DOHH2 (cell line): ENCODE measurements at regions not wholly inside any gene's neighbourhood (a gene's known extent, or its start where the extent isn't known, plus 50 kb on each side); places are given as distances from the start of the nearest gene placed in this dataset.

Experiments
- H3F3A ChIP-seq: fragments of 200-600 bp; sonication (generic), shearing (Covaris generic); 2 replicates; pipeline ENCODE4 v1.6.0; 2016; ENCODE audit warnings: antibody characterized with exemption, mild to moderate bottlenecking; ENCODE audit not compliant: control insufficient read depth, insufficient read depth
- H3K27ac ChIP-seq: fragments of 200-600 bp; sonication (generic); 2 replicates; pipeline ENCODE4 v1.5.1; 2014; ENCODE audit warnings: low read depth, mild to moderate bottlenecking, low read length, moderate library complexity
- H3K27me3 ChIP-seq: fragments of 200-600 bp; sonication (generic); 2 replicates; pipeline ENCODE4 v1.6.1; 2014; ENCODE audit warnings: mild to moderate bottlenecking, low read length, mixed read lengths; ENCODE audit not compliant: control insufficient read depth
- H3K36me3 ChIP-seq: fragments of 200-600 bp; sonication (generic); 2 replicates; pipeline ENCODE4 v1.6.1; 2014; ENCODE audit warnings: mild to moderate bottlenecking, low read length, moderate library complexity, mixed read lengths; ENCODE audit not compliant: control insufficient read depth
- H3K4me1 ChIP-seq: fragments of 200-600 bp; sonication (generic); 2 replicates; pipeline ENCODE4 v1.6.1; 2014; ENCODE audit warnings: mild to moderate bottlenecking, low read length, mixed read lengths; ENCODE audit not compliant: control insufficient read depth
- H3K4me2 ChIP-seq: fragments of 200-600 bp; sonication (generic); 2 replicates; pipeline ENCODE4 v1.6.0; 2014; ENCODE audit warnings: mild to moderate bottlenecking, low read length, moderate library complexity
- H3K4me3 ChIP-seq: fragments of 200-600 bp; sonication (generic); 2 replicates; pipeline ENCODE4 v1.5.1; 2014; ENCODE audit warnings: mild to moderate bottlenecking, low read length, mixed read lengths
- H3K79me2 ChIP-seq: fragments of 200-600 bp; sonication (generic); 2 replicates; pipeline ENCODE4 v1.6.1; 2014; ENCODE audit warnings: mild to moderate bottlenecking, low read length, mixed read lengths; ENCODE audit not compliant: control insufficient read depth
- H3K9me2 ChIP-seq: fragments of 200-600 bp; sonication (generic); replicated peaks from 2 replicates; pipeline ENCODE4 v1.6.1; 2014; ENCODE audit warnings: mild to moderate bottlenecking, low read length, mixed read lengths; ENCODE audit not compliant: control insufficient read depth
- H3K9me3 ChIP-seq: fragments of 200-600 bp; sonication (generic); 2 replicates; pipeline ENCODE4 v1.6.1; 2014; ENCODE audit warnings: antibody characterized with exemption, low read length, mixed read lengths; ENCODE audit not compliant: control insufficient read depth, insufficient read depth
- H4K20me1 ChIP-seq: fragments of 200-600 bp; sonication (generic); 2 replicates; pipeline ENCODE4 v1.6.0; 2014; ENCODE audit warnings: low read depth, mild to moderate bottlenecking, antibody characterized with exemption, low read length, moderate library complexity; ENCODE audit not compliant: control insufficient read depth, insufficient read depth
- CTCF ChIP-seq: fragments of 200-600 bp; sonication (generic); IDR thresholded peaks from one replicate; pipeline ENCODE4 v1.5.1; 2014; ENCODE audit warnings: antibody characterized with exemption, mild to moderate bottlenecking, low read depth, low read length; ENCODE audit not compliant: poor library complexity, severe bottlenecking
- EZH2phosphoT487 ChIP-seq: fragments of 200-600 bp; sonication (generic); IDR thresholded peaks from 2 replicates; pipeline ENCODE4 v1.6.1; 2017; ENCODE audit warnings: borderline replicate concordance, mild to moderate bottlenecking, antibody characterized with exemption, low read length, moderate library complexity, mixed read lengths

DNA sequence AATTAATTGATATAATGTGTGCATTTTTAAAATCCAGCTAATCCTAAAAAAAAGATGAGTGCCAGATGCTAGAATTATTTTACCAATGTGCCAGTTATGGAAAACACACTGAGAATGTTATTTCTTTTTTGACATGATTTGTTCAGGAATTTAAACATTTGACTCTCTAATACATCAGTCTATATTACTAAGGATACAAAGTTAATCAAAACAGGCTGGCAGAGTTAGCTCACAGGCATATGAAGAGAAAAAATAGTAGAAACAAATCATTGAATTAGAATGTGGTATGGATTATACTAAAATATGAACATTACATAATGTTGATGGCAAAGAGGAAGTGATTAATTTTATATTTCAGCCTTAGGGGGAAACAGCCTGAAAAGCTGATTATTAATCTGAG lies 368.3 kb upstream of the GJE1 start:
- H3K27me3 ChIP-seq: no peaks in the 10 kb centered on the region
- H3K4me2 ChIP-seq: no peak overlapping the region
- H3K9me3 ChIP-seq: no peaks in the 10 kb centered on the region
- no peaks in the 10 kb centered on the region for H3F3A ChIP-seq
- TF ChIP-seq EZH2phosphoT487: no peak
- no peak for TF ChIP-seq CTCF
- no peaks in the 10 kb centered on the region for H4K20me1 ChIP-seq
- no peaks in the 10 kb centered on the region for H3K36me3 ChIP-seq
- H3K4me1 ChIP-seq: no peaks in the 10 kb centered on the region
- H3K4me3 ChIP-seq: no peak overlapping the region
- H3K79me2 ChIP-seq: no peaks in the 10 kb centered on the region
- H3K9me2 ChIP-seq: no peaks in the 10 kb centered on the region
- no peak overlapping the region for H3K27ac ChIP-seq

DNA sequence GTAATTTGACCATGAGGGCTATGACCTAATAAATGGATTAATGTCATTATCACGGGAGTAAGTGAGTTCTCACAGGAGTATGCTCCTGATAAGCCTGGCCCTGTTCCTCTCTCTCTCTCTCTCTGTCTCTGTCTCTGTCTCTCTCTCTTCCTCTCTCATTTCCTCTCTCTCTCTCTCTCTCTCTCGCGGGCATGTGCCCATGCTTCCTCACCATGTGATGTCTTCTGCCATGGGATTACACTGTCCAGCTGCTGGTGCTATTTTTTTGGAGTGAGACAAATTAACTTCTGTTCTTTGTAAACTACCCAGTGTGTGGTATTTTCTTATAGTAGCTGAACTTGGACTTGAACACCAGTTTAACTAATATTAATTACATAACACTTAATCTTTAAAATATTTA lies 374.3 kb upstream of the GJE1 start:
- H3F3A ChIP-seq: no peaks in the 10 kb centered on the region
- no peaks in the 10 kb centered on the region for H3K9me3 ChIP-seq
- H3K4me1 ChIP-seq: no peaks in the 10 kb centered on the region
- H3K9me2 ChIP-seq: no peaks in the 10 kb centered on the region
- no peak for TF ChIP-seq EZH2phosphoT487
- TF ChIP-seq CTCF: no peak
- no peaks in the 10 kb centered on the region for H3K79me2 ChIP-seq
- no peaks in the 10 kb centered on the region for H4K20me1 ChIP-seq
- no peak overlapping the region for H3K4me2 ChIP-seq
- H3K4me3 ChIP-seq: no peak overlapping the region
- H3K27me3 ChIP-seq: no peaks in the 10 kb centered on the region
- H3K27ac ChIP-seq: no peak overlapping the region
- no peaks in the 10 kb centered on the region for H3K36me3 ChIP-seq

DNA sequence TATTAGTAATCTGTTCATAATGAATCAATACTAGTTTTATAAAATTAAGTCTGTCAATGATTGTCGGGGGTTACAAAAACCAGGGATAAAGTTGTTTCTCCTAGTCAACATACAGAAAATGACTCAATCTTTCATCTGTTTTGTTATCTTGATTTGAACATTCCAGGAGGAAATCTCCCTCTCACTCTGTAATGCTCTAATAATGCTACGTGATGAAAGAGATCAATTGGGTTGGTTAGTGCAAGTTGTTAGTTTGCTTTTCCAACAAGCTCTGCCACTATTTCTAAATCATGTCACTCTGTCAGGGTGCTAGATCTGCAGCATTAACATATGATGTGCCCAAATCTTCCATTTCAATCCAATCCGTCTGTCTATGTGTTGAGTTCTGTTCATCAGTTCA lies 379.5 kb upstream of the GJE1 start:
- H3K4me3 ChIP-seq: no peak overlapping the region
- H3K4me2 ChIP-seq: no peak overlapping the region
- H3K27me3 ChIP-seq: no peaks in the 10 kb centered on the region

More for the DNA sequence above, 379.5 kb upstream of the GJE1 start:
- Histone ChIP-seq H4K20me1 (no peaks in the 10 kb centered on the region), H3K9me3 (no peaks in the 10 kb centered on the region), H3K36me3 (no peaks in the 10 kb centered on the region), H3K27ac (no peak overlapping the region), H3K9me2 (no peaks in the 10 kb centered on the region), H3K4me1 (no peaks in the 10 kb centered on the region), H3F3A (no peaks in the 10 kb centered on the region), H3K79me2 (no peaks in the 10 kb centered on the region)
- TF ChIP-seq CTCF (no peak), EZH2phosphoT487 (no peak)
